GM12801 (cell line): ENCODE measurements at regions not wholly inside any gene's neighbourhood (a gene's known extent, or its start where the extent isn't known, plus 50 kb on each side); places are given as distances from the start of the nearest gene placed in this dataset.

Experiments used
- TF ChIP-seq, protein P1 (sequence below): IDR thresholded peaks from one replicate; pipeline ENCODE4 v1.5.1; 2011; ENCODE audit warnings: control low read depth; ENCODE audit not compliant: insufficient read length; ENCODE audit errors: extremely low read depth

DNA sequence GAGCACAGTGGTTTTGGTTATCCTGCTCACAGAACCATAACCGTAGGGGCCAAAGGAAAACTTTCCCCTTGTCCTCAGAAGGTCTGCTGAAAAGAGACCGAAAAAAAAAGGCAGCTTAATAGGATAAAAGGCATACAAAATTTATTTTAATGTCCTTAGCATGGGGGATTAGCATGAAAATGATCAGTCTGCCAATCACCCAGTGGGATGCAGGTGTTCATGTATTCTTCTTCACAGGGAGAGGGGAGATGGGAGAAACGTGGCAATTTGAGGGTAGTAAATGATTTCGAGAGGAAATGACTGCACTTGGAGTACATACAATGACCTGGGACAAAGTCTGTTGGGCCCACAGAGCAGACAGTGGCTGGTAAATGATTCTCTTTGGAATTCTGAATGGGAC, 194.0 kb downstream of the AJAP1 start:
- TF ChIP-seq, protein P1, sequence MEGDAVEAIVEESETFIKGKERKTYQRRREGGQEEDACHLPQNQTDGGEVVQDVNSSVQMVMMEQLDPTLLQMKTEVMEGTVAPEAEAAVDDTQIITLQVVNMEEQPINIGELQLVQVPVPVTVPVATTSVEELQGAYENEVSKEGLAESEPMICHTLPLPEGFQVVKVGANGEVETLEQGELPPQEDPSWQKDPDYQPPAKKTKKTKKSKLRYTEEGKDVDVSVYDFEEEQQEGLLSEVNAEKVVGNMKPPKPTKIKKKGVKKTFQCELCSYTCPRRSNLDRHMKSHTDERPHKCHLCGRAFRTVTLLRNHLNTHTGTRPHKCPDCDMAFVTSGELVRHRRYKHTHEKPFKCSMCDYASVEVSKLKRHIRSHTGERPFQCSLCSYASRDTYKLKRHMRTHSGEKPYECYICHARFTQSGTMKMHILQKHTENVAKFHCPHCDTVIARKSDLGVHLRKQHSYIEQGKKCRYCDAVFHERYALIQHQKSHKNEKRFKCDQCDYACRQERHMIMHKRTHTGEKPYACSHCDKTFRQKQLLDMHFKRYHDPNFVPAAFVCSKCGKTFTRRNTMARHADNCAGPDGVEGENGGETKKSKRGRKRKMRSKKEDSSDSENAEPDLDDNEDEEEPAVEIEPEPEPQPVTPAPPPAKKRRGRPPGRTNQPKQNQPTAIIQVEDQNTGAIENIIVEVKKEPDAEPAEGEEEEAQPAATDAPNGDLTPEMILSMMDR, result no peak

DNA sequence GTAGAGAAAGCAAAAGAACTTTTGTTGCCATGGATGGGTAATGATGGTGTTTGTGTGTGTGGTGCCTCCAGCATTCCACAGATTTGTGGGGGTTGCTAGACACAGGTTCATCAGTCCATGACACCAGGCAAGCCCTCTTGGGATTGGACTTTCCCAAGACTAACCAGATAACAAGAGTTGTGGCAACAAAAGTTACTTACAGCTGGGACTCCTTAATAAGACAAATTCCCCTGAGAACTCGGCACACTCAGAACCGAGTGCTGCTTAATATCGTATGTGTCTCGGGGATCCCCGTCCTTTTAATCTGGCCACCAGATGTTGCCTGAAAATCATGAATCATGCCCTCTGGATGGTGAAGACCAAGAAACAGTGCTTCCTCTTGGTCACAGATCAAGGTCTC, 193.3 kb downstream of the AJAP1 start:
- TF ChIP-seq, protein P1, result no peak
